Astrocyte of the cerebellum (primary cell): ENCODE measurements at regions not wholly inside any gene's neighbourhood (a gene's known extent, or its start where the extent isn't known, plus 50 kb on each side); places are given as distances from the start of the nearest gene placed in this dataset.

ENCODE experiments used
- DNase-seq: peaks from one replicate; pipeline ENCODE4 v3.0.0-alpha.2; 2011; ENCODE audit warnings: low read depth
- H3K4me3 ChIP-seq: 2 replicates; pipeline ENCODE4 v1.5.1; 2011; ENCODE audit warnings: mild to moderate bottlenecking, low read depth, low read length, moderate library complexity
- CTCF ChIP-seq: IDR thresholded peaks from 2 replicates; pipeline ENCODE4 v1.5.1; 2012; ENCODE audit warnings: low read length, low read depth, moderate library complexity, mild to moderate bottlenecking; ENCODE audit errors: missing control alignments
- in situ Hi-C: cut with HindIII; loops from 2 replicates; pipeline ENCODE4 v1.10.0; 2017; ENCODE audit warnings: low sequenced_read_pairs

DNA sequence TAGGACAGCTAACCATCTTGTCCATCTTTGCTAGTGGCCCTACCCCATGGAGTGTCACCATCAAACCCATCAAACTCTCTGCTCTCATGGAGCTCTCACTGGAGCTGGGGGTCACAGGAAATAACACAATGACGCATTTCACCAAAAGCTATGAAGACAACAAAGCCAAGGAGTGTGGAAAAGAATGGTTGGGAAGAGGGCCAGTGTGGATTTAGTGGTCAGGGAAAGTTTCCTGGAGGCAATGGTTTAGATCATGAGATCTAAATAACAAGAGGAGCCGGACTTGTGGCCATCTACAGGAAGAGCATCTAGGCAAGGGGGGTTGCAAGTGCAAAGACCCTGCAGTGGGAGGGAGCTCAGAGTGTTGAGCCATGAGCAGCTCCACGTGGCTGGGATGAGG lies 189.5 kb downstream of the BMP7 start:
- DNase-seq: no peak
- H3K4me3 ChIP-seq: no peak overlapping the region
- in situ Hi-C loops: no loop called here
- TF ChIP-seq CTCF: no peak

DNA sequence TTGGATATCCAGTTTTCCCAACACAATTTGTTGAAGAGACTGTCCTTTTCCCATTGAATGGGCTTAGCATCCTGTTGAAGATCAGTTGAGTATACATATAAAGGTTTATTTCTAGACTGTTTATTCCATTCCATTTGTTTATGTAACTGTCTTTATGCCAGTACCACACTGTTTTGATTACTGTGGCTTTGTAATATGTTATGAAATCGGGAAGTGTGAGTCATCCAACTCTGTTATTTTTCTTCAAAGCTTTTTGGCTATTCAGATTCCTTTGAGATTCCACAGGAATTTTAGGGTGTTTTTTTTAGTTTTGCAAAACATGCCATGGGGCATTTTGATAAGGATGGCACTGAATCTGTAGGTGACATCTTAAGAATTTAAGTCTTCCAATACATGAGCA lies 188.3 kb downstream of the BMP7 start:
- TF ChIP-seq CTCF: no peak
- DNase-seq: no peak
- in situ Hi-C loops: no loop called here
- no peak overlapping the region for H3K4me3 ChIP-seq

DNA sequence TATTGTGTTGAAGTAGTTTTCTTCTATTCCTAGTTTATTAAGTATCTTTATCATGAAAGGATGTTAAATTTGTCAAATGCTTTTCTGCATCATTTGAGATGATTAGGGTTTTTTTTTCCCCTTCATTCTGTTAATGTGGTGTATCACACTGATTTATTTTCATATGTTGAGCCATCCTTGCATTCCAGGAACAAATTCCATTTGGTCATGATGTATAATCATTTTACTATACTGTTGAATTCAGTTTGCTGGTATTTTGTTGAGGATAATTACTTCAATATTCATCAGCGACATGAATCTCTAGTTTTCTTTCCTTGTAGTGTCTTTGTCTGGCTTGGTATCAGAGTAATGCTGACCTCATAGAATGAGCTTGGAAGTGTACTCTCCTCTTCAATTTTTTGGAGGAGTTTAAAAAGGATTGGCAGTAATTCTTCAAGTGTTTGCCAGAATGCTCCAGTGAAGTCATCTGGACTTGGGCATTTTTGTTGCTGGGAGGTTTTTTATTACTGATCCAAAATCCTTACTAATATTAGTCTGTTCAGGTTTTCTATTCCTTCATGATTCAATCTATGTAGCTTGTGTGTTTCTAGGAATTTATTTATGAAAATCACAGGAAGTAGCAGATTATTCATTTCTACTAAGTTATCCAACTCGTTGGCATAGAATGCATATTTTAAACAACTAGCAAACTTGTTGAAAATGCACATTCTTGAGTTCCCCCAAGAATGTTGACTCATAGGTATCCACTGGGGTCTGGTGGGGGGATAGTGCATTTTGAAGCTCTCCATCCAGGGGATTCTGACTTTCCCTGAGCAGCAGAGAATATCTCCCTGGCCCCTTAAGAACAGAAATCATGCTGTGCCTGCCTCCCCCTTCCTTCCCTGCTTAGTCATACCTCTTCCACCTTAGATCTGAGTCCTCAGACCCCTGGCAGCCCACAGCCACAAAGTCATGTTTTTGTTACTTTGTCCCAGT lies 187.1 kb downstream of the BMP7 start:
- no peak for TF ChIP-seq CTCF
- in situ Hi-C loops: no loop called here
- H3K4me3 ChIP-seq: no peak overlapping the region
- DNase-seq: peak; percentile 67

GRCh38 chr20:57080796-57081195 lies 185.6 kb downstream of the BMP7 start:
- no peak for DNase-seq
- in situ Hi-C loops: no loop called here

GRCh38 chr20:57082357-57082945 lies 184.0 kb downstream of the BMP7 start:
- in situ Hi-C loops: no loop called here
- no peak for DNase-seq
- no peak for TF ChIP-seq CTCF

More at GRCh38 chr20:57080796-57081195, 185.6 kb downstream of the BMP7 start:
- H3K4me3 ChIP-seq: no peak overlapping the region
- peak; percentile 46 for TF ChIP-seq CTCF

DNA sequence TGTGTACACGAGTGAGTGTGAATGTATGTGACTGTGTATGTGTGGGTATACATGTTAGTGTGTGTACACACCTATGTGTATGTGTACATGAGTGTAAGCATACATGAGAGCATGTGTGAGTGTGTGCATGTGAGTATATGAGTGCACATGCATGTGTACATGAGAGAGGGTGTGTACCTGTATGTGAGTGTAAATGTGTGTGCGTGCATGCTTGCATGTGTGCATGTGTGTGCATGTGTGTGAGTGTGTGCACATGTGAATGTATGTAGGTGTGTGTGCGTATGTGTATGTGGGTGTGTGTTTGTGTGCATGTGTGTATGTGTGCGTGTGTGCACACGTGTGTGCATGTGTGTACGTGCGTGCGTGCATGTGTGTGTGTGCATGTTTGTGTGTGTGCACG lies 183.4 kb downstream of the BMP7 start:
- TF ChIP-seq CTCF: no peak
- in situ Hi-C loops: no loop called here
- no peak overlapping the region for H3K4me3 ChIP-seq
- no peak for DNase-seq

More at GRCh38 chr20:57082357-57082945, 184.0 kb downstream of the BMP7 start:
- H3K4me3 ChIP-seq: no peak overlapping the region
